ENCODE measurements at regions not wholly inside any gene's neighbourhood (a gene's known extent, or its start where the extent isn't known, plus 50 kb on each side); places are given as distances from the start of the nearest gene placed in this dataset.
"Not testable (repeated sequence)": the region's sequence is repeated elsewhere in the genome, so short reads cannot be mapped to it uniquely, and the experiment has no call there.

DNA sequence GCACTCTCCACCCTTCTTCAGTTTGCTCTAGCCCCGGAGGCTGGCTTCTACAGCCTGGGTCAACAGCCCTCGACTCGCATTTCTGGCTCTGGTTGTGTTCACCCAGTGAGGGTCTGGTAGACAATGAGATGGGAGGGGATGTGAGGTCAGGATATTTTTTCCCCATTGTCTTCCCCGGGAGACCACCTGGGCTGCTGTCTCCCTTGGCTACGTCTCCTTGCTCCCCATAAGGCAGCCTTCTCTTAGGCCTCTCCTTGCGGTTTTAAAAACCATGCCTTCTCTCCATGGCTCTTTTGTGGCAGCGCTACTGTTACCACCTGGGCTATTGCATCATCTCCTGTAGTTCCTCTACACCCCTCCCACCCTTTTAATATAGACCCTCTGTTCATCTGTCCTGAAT is 327.6 kb upstream of the NOTCH2NLA start:
- TF ChIP-seq, protein P1, sequence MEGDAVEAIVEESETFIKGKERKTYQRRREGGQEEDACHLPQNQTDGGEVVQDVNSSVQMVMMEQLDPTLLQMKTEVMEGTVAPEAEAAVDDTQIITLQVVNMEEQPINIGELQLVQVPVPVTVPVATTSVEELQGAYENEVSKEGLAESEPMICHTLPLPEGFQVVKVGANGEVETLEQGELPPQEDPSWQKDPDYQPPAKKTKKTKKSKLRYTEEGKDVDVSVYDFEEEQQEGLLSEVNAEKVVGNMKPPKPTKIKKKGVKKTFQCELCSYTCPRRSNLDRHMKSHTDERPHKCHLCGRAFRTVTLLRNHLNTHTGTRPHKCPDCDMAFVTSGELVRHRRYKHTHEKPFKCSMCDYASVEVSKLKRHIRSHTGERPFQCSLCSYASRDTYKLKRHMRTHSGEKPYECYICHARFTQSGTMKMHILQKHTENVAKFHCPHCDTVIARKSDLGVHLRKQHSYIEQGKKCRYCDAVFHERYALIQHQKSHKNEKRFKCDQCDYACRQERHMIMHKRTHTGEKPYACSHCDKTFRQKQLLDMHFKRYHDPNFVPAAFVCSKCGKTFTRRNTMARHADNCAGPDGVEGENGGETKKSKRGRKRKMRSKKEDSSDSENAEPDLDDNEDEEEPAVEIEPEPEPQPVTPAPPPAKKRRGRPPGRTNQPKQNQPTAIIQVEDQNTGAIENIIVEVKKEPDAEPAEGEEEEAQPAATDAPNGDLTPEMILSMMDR (IDR thresholded peaks at IDR 0.05), result not testable (repeated sequence)
- TF ChIP-seq ZFP36 (IDR thresholded peaks at IDR 0.05; ENCODE audit: borderline replicate concordance, partially characterized antibody); NR3C1 (IDR thresholded peaks at IDR 0.05); CEBPB (IDR thresholded peaks at IDR 0.05); SMC3 (IDR thresholded peaks at IDR 0.05); POLR2AphosphoS2 (conservative IDR thresholded peaks at IDR 0.05; ENCODE audit: low read length); POLR2A (IDR thresholded peaks at IDR 0.05; ENCODE audit: low read length); CHD4 (IDR thresholded peaks at IDR 0.05; ENCODE audit: borderline replicate concordance): not testable (repeated sequence)

All from A549 (cell line).